Neuronal stem cell (in vitro differentiated cells): ENCODE measurements at regions not wholly inside any gene's neighbourhood (a gene's known extent, or its start where the extent isn't known, plus 50 kb on each side); places are given as distances from the start of the nearest gene placed in this dataset.
A peak's percentile ranks its signal among the peaks of the same experiment; 100 is the strongest.

Experiments
- DNase-seq: peaks from one replicate; pipeline ENCODE4 v3.0.0-alpha.2; 2013; ENCODE audit warnings: low spot score
- H2AFZ ChIP-seq: one replicate; pipeline ENCODE4 v1.6.1; 2013; ENCODE audit warnings: mild to moderate bottlenecking, low read length, inconsistent platforms
- H2AK5ac ChIP-seq: 2 replicates; pipeline ENCODE4 v1.6.1; 2013; ENCODE audit warnings: low read depth, mild to moderate bottlenecking, inconsistent platforms, low read length, moderate library complexity, mixed read lengths
- H2BK120ac ChIP-seq: 2 replicates; pipeline ENCODE4 v1.6.1; 2013; ENCODE audit warnings: low read depth, mild to moderate bottlenecking, inconsistent platforms, low read length, moderate library complexity, mixed read lengths
- H2BK12ac ChIP-seq: one replicate; pipeline ENCODE4 v1.6.1; 2013; ENCODE audit warnings: low read length, inconsistent platforms
- H2BK15ac ChIP-seq: 2 replicates; pipeline ENCODE4 v1.6.1; 2013; ENCODE audit warnings: mild to moderate bottlenecking, low read length, inconsistent platforms, mixed read lengths
- H2BK5ac ChIP-seq: one replicate; pipeline ENCODE4 v1.6.1; 2013; ENCODE audit warnings: inconsistent platforms, mild to moderate bottlenecking, low read length, moderate library complexity
- H3K14ac ChIP-seq: one replicate; pipeline ENCODE4 v1.6.1; 2013; ENCODE audit warnings: low read length, inconsistent platforms
- H3K18ac ChIP-seq: 2 replicates; pipeline ENCODE4 v1.6.1; 2013; ENCODE audit warnings: low read length, inconsistent platforms
- H3K23ac ChIP-seq: 2 replicates; pipeline ENCODE4 v1.6.1; 2013; ENCODE audit warnings: low read depth, mild to moderate bottlenecking, mixed read lengths, low read length, inconsistent platforms; ENCODE audit not compliant: poor library complexity
- H3K27ac ChIP-seq: replicated peaks from 3 replicates; pipeline ENCODE4 v1.5.1; 2013; ENCODE audit warnings: low read length, inconsistent platforms
- H3K27me3 ChIP-seq, 3 experiments: 2 replicates each; pipeline ENCODE4 v1.6.1; 2013; ENCODE audit warnings: low read length in 3 of 3, mild to moderate bottlenecking in 2 of 3, inconsistent platforms in 1 of 3, low read depth in 1 of 3, mixed read lengths in 1 of 3, moderate library complexity in 1 of 3; ENCODE audit not compliant: control insufficient read depth in 3 of 3, insufficient read depth in 3 of 3
- H3K36me3 ChIP-seq, 2 donors: replicated peaks in 1 of 2; 2 replicates each; pipeline ENCODE4 v1.6.1; 2013; ENCODE audit warnings: low read length in 2 of 2; ENCODE audit not compliant: control insufficient read depth in 2 of 2, insufficient read depth in 2 of 2
- H3K4ac ChIP-seq: 2 replicates; pipeline ENCODE4 v1.6.1; 2013; ENCODE audit warnings: inconsistent platforms, mild to moderate bottlenecking, low read length, moderate library complexity
- H3K4me1 ChIP-seq, 2 donors: 1 replicate in 1 of 2; 2 replicates in 1 of 2; pipeline ENCODE4 v1.6.1; 2013; ENCODE audit warnings: low read length in 2 of 2, low read depth in 1 of 2; ENCODE audit not compliant: control insufficient read depth in 2 of 2, insufficient read depth in 1 of 2
- H3K4me2 ChIP-seq: one replicate; pipeline ENCODE4 v1.6.1; 2013; ENCODE audit warnings: mild to moderate bottlenecking, low read length, inconsistent platforms; ENCODE audit not compliant: insufficient read depth, poor library complexity, severe bottlenecking
- H3K4me3 ChIP-seq, 2 donors: 2 replicates each; pipeline ENCODE4 v1.5.1; 2013; ENCODE audit warnings: low read length in 2 of 2, mild to moderate bottlenecking in 2 of 2, inconsistent platforms in 1 of 2, moderate library complexity in 1 of 2
- H3K79me1 ChIP-seq: one replicate; pipeline ENCODE4 v1.6.1; 2013; ENCODE audit warnings: low read depth, mild to moderate bottlenecking, inconsistent platforms, low read length, moderate library complexity
- H3K9ac ChIP-seq: one replicate; pipeline ENCODE4 v1.6.1; 2013; ENCODE audit warnings: mild to moderate bottlenecking, low read depth, low read length, inconsistent platforms; ENCODE audit not compliant: poor library complexity
- H3K9me3 ChIP-seq, 2 donors: replicated peaks in 1 of 2; 2 replicates each; pipeline versions ENCODE3 to v1.6.1; 2013; ENCODE audit warnings: low read length in 2 of 2, mild to moderate bottlenecking in 2 of 2, inconsistent platforms in 1 of 2, low read depth in 1 of 2, mixed read lengths in 1 of 2, moderate library complexity in 1 of 2; ENCODE audit not compliant: control insufficient read depth in 2 of 2, insufficient read depth in 1 of 2
- H4K8ac ChIP-seq: one replicate; pipeline ENCODE4 v1.6.1; 2013; ENCODE audit warnings: low read depth, mild to moderate bottlenecking, inconsistent platforms, low read length, moderate library complexity
- H4K91ac ChIP-seq: one replicate; pipeline ENCODE4 v1.6.1; 2013; ENCODE audit warnings: low read length, low read depth, mild to moderate bottlenecking, inconsistent platforms; ENCODE audit not compliant: poor library complexity
- WGBS, 2 donors: extraction: QIAGEN DNeasy Blood & Tissue Kit; methylation state at CpG; one replicate each; pipeline ENCODE4 v1.1.7; 2013; ENCODE audit warnings: missing lambda C conversion rate in 2 of 2, mixed read lengths in 1 of 2; ENCODE audit not compliant: insufficient read length in 2 of 2, insufficient replicate concordance in 1 of 2; ENCODE audit errors: extremely low coverage in 2 of 2; 5-methylcytosine and 5-hydroxymethylcytosine counted together

DNA sequence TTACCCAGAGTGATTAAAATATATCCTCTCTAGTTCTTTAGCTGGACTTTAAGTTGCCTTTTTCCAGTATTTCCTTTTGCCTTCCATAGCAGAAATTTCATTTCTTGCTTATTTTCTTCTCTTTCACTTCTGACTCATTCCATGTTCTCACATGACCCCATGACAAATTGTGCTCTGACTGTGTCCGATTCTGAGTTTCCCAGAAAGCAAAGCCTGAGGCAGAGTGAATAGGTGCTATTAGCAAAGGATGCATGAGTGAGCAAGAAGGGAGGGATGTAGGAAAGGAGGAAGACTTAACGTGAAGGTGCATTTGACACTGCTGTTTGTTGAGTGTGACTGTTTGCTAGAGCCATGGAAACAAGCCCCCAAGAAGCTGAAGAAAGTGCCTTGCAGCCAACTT, 82.6 kb upstream of the CNTNAP4 start:
- H2BK5ac ChIP-seq: no peak overlapping the region
- no peak overlapping the region for H3K4me2 ChIP-seq
- H3K27ac ChIP-seq: no peak overlapping the region
- no peaks in the 10 kb centered on the region for H3K79me1 ChIP-seq
- no peak overlapping the region for H2BK12ac ChIP-seq
- H2BK120ac ChIP-seq: no peak overlapping the region
- no peak overlapping the region for H2AK5ac ChIP-seq
- peak overlapping the region; percentile 76 for H2AFZ ChIP-seq
- WGBS, 2 donors: no CpG with 5 or more reads among the region's 2 CpGs
- H3K18ac ChIP-seq: no peak overlapping the region
- peaks cover 3 to 14% of the 10 kb centered on the region in 2 donors for H3K4me1 ChIP-seq
- H3K36me3 ChIP-seq: no peaks in the 10 kb centered on the region
- no peak overlapping the region for H3K4ac ChIP-seq
- H4K8ac ChIP-seq: no peak overlapping the region
- H4K91ac ChIP-seq: no peak overlapping the region
- H3K27me3 ChIP-seq: no peaks in the 10 kb centered on the region
- H3K23ac ChIP-seq: no peak overlapping the region
- H3K4me3 ChIP-seq: no peak overlapping the region
- H3K14ac ChIP-seq: no peak overlapping the region
- DNase-seq: no peak
- H3K9ac ChIP-seq: no peak overlapping the region
- no peak overlapping the region for H2BK15ac ChIP-seq
- no peaks in the 10 kb centered on the region for H3K9me3 ChIP-seq

DNA sequence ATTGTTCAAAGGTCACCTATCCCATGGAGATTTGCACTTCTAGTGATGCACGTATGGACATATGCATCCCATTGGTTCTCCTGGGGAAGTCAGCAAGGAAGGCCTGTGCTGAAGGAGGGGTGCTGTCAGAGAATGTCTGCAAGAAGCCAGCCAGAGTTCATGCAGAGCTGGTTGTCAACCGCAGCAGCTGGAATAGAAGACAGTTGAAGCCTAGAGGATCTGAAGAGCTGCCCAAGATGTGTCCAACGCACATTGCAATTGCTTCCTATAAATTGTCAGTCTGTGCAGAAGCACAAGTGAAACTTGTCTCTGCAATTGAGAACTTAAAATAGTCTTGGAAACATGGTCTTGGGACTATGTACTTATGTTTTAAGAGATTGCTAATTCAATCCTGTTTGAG, 82.1 kb upstream of the CNTNAP4 start:
- H3K14ac ChIP-seq: no peak overlapping the region
- peak overlapping the region; percentile 76 for H2AFZ ChIP-seq
- H2BK12ac ChIP-seq: no peak overlapping the region
- no peak overlapping the region for H4K8ac ChIP-seq
- H3K27me3 ChIP-seq: no peaks in the 10 kb centered on the region
- H3K27ac ChIP-seq: no peak overlapping the region
- H3K23ac ChIP-seq: no peak overlapping the region
- H3K4ac ChIP-seq: no peak overlapping the region
- no CpG with 5 or more reads among the region's 3 CpGs for WGBS, 2 donors
- no peak overlapping the region for H4K91ac ChIP-seq
- no peak overlapping the region for H3K9ac ChIP-seq
- H3K4me3 ChIP-seq: no peak overlapping the region
- H2BK120ac ChIP-seq: no peak overlapping the region
- H3K9me3 ChIP-seq: no peaks in the 10 kb centered on the region
- H2BK5ac ChIP-seq: no peak overlapping the region
- H3K79me1 ChIP-seq: no peaks in the 10 kb centered on the region
- H2AK5ac ChIP-seq: no peak overlapping the region
- H3K18ac ChIP-seq: no peak overlapping the region
- no peak overlapping the region for H3K4me2 ChIP-seq
- H3K4me1 ChIP-seq: peaks cover 3 to 14% of the 10 kb centered on the region in 2 donors
- no peak overlapping the region for H2BK15ac ChIP-seq
- DNase-seq: no peak
- no peaks in the 10 kb centered on the region for H3K36me3 ChIP-seq

- H3K18ac ChIP-seq: no peak overlapping the region
- no peaks in the 10 kb centered on the region for H3K79me1 ChIP-seq
- DNase-seq: no peak
- H2BK15ac ChIP-seq: no peak overlapping the region
- H3K9me3 ChIP-seq: no peaks in the 10 kb centered on the region
- H3K4me1 ChIP-seq: peaks cover 3 to 14% of the 10 kb centered on the region in 2 donors
- no peak overlapping the region for H2BK5ac ChIP-seq
- H2AK5ac ChIP-seq: no peak overlapping the region
- no peak overlapping the region for H3K27ac ChIP-seq
- no peak overlapping the region for H3K23ac ChIP-seq
- no peak overlapping the region for H2AFZ ChIP-seq
- no CpG with 5 or more reads among the region's 2 CpGs for WGBS, 2 donors
- H3K14ac ChIP-seq: no peak overlapping the region
- no peak overlapping the region for H2BK12ac ChIP-seq
- H3K4ac ChIP-seq: no peak overlapping the region
- no peaks in the 10 kb centered on the region for H3K27me3 ChIP-seq
- H3K4me2 ChIP-seq: no peak overlapping the region
- no peak overlapping the region for H4K8ac ChIP-seq
- H3K9ac ChIP-seq: no peak overlapping the region
- H3K4me3 ChIP-seq: no peak overlapping the region
- H2BK120ac ChIP-seq: no peak overlapping the region
- no peaks in the 10 kb centered on the region for H3K36me3 ChIP-seq
- H4K91ac ChIP-seq: no peak overlapping the region
Observed at GRCh38 chr16:76195648-76196047, 81.6 kb upstream of the CNTNAP4 start.

DNA sequence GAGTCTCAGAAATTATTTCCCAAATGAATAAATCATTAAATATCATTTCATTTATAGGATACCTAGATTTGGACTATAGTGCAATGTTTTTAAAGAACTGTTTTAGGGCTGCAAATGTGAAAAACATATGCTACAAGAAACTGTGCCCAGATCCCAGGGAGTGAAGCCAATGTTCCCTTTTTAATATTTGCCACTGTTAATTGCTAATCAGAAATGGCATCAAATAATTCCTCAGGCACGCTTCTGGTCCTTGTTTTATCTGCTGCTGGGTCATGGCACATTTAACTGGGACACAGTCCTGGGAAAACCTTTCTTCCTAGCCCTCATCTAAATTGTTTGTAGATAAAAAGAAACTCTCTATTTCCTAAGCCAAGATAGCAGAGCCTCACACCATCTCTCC, 79.3 kb upstream of the CNTNAP4 start:
- H3K4me3 ChIP-seq: no peak overlapping the region
- peaks cover 3 to 15% of the 10 kb centered on the region in 2 donors for H3K4me1 ChIP-seq
- H3K14ac ChIP-seq: no peak overlapping the region
- H3K27me3 ChIP-seq: no peaks in the 10 kb centered on the region
- H4K8ac ChIP-seq: no peak overlapping the region
- H3K4ac ChIP-seq: no peak overlapping the region
- no peak overlapping the region for H3K4me2 ChIP-seq
- H4K91ac ChIP-seq: no peak overlapping the region
- no peaks in the 10 kb centered on the region for H3K9me3 ChIP-seq
- no CpG with 5 or more reads among the region's 1 CpG for WGBS, 2 donors
- H2BK15ac ChIP-seq: no peak overlapping the region
- H2BK120ac ChIP-seq: no peak overlapping the region
- H3K9ac ChIP-seq: no peak overlapping the region
- H3K36me3 ChIP-seq: no peaks in the 10 kb centered on the region
- DNase-seq: no peak
- H3K18ac ChIP-seq: no peak overlapping the region
- H2AFZ ChIP-seq: no peak overlapping the region
- no peak overlapping the region for H2AK5ac ChIP-seq
- H2BK12ac ChIP-seq: no peak overlapping the region
- H2BK5ac ChIP-seq: no peak overlapping the region
- H3K27ac ChIP-seq: no peak overlapping the region
- H3K79me1 ChIP-seq: no peaks in the 10 kb centered on the region
- no peak overlapping the region for H3K23ac ChIP-seq
